Omental fat pad (tissue), 3 donors: ENCODE measurements at regions not wholly inside any gene's neighbourhood (a gene's known extent, or its start where the extent isn't known, plus 50 kb on each side); places are given as distances from the start of the nearest gene placed in this dataset.

Source experiments
- ATAC-seq: fragments of 150-250 bp; one replicate; pipeline ENCODE4 v1.9.1; 2016; ENCODE audit warnings: mild to moderate bottlenecking, moderate library complexity; ENCODE audit not compliant: low FRiP score
- DNase-seq: peaks from one replicate; pipeline ENCODE4 v3.0.0-alpha.2; 2019; ENCODE audit warnings: low spot score
- TF ChIP-seq, protein P1 (sequence below), 3 donors: fragments of 450-650 bp; IDR thresholded peaks; one replicate each; pipeline ENCODE4 v1.5.1; 2016 to 2017; ENCODE audit warnings: antibody characterized with exemption in 3 of 3, mild to moderate bottlenecking in 3 of 3, moderate library complexity in 2 of 3

DNA sequence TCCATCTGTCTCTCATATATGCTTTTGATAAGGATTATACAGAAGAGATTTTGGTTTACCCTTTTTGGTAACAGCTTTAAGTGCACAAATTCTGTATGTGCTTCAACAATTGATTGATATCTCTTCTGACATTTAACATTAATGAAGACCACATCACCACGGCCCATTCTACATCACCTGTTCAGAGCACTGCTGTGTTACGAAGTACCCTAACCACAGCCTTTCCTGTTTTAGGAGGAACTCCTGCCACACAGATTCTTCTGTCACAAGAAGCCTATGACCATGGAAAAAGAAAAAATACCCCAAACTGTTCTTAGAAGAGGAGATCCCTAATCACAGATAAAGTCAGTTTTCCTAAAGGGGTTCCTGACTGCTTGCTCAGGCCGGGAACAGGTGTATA is 170.1 kb downstream of the NSUN3 start:
- ATAC-seq (no peak), DNase-seq (no peak)
- TF ChIP-seq, protein P1, sequence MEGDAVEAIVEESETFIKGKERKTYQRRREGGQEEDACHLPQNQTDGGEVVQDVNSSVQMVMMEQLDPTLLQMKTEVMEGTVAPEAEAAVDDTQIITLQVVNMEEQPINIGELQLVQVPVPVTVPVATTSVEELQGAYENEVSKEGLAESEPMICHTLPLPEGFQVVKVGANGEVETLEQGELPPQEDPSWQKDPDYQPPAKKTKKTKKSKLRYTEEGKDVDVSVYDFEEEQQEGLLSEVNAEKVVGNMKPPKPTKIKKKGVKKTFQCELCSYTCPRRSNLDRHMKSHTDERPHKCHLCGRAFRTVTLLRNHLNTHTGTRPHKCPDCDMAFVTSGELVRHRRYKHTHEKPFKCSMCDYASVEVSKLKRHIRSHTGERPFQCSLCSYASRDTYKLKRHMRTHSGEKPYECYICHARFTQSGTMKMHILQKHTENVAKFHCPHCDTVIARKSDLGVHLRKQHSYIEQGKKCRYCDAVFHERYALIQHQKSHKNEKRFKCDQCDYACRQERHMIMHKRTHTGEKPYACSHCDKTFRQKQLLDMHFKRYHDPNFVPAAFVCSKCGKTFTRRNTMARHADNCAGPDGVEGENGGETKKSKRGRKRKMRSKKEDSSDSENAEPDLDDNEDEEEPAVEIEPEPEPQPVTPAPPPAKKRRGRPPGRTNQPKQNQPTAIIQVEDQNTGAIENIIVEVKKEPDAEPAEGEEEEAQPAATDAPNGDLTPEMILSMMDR (IDR thresholded peaks at IDR 0.05), result no peak

DNA sequence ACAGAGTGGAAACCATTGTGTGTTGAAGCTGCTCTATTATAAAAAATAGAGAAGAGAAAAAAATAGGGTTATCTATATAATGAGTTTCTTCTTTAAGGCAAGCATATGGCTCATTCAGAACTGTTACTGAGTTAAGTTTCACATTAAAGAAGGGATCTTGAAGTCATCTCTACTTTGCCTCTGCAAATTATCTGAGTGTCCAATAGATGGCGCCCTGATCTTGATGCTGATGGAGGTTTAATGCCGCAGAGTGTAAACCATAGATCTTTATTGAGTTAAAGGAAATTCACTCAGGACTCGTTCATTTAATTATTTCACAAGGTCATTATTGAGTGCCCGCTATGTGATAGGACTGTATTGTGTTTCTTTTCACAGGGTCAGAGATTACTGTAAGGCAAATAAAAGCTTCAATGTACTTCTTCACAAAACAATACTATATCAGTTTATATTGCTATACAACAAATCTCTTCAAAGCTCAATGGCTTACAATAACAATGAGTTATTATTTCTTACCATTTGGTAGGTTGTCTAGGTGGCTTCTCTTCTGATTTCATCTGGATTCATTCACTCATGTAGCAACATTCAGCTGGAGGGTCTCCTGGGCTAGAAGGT is 171.4 kb downstream of the NSUN3 start:
- DNase-seq (no peak), ATAC-seq (no peak)
- TF ChIP-seq, protein P1 (IDR thresholded peaks at IDR 0.05), result no peak

DNA sequence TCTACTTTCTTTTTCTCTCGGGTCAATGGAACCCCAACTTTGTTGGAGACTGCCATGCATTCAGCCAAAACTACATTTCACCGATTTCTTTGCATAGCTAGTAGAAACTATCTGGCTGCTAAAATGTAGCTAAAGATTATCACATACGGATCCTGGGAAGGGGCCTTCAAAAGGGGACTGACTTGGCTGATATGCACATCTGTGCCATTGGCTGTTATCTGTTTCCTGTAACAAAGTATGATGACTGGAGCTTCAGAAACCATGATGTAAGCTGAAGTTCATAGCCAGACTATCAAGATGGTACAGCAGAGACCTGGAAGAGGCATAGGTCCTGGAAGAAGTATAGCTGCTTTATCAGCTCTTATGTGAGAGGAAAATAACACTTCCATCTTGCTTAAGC is 179.1 kb downstream of the NSUN3 start:
- DNase-seq (no peak), ATAC-seq (no peak)
- TF ChIP-seq, protein P1 (IDR thresholded peaks at IDR 0.05), result no peak

DNA sequence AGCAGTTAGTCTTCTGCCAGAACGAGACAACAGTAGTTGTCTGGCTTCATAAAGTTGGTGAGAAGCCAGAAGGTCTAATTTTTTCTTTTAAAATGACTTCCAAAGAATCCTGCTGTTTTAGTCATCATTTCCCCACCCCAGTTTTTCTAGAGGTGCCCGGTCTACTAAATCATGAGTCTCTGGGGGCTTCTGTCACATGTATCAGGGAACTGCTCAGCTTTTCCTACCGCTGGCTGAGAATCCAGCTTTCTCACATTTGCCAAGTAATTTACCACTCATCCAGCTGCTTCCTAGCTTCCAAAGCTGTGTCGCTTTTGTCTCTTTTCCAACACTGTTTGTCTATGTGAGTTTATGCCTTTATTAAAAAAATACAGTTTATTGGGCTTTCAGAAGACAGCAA is 183.3 kb downstream of the NSUN3 start:
- TF ChIP-seq, protein P1 (IDR thresholded peaks at IDR 0.05), result no peak
- ATAC-seq (no peak), DNase-seq (no peak)

DNA sequence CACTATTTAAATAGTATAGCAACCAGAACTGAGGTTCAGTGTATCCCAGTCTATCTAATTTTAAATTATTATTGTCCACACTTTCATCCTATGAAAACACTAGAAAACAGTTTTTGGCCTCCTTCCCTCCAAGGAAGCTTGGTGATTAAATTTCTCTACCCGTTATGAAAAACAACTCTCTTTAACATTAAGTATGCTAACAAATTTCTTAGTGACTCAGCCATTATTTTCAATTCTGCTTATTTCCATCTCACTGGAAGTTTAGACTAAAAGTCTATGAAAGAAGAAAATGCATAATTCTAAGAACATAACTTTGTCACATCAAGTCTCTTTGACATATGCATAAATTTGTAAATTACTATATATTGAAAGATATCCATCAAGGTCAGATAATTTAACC is 185.2 kb downstream of the NSUN3 start:
- TF ChIP-seq, protein P1 (IDR thresholded peaks at IDR 0.05), result no peak
- no peak for DNase-seq
- ATAC-seq, result no peak

DNA sequence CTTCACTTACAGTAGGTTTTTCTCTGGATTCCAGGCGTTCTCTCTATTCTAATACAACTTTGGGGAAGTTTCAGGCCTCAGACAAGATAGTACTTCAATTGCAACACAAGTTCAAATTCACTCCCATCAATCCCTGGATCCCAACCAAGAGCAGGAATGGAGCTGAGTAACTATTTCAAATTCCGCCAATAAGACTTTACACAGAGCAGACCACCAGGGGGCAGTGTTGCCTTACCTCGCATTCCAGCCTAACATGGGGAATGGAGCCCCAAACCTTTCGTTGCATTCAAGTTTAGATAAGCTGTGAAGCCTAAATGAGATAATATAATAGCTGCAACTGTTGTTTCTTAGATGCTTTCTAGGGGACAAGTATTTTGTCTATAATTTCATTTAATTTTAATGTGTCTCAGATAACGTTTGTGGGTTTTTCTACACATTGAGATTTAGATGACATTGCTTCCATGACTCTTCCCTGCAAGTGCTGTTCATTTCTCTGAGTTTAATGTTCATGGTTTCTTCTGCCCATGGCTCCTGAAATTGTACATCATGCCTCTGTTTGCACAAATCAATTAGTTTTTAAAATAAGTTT is 186.7 kb downstream of the NSUN3 start:
- ATAC-seq (peak; percentile 62), DNase-seq (peak; percentile 62)
- TF ChIP-seq, protein P1 (IDR thresholded peaks at IDR 0.05), result peak in 1 of 3 donors; percentile 45

DNA sequence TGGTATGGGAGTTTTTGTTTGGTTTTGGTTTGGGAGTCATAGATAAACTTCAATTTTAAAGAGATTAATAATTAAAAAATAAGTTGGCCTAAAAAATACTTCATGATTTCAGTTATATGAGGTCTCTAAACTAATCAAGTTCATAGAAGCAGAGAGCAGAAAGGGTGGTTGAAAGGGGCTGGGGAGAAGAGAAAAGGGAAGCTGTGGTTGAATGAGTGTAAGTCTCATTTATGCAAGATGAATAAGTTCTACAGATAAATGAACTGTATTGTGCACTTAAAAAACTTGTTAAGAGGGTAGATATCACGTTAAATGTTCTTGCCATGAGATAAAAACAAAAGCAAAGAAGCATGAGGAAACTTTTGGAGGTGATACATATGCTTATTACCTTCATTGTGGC is 188.7 kb downstream of the NSUN3 start:
- ATAC-seq (no peak), DNase-seq (no peak)
- TF ChIP-seq, protein P1 (IDR thresholded peaks at IDR 0.05), result no peak
